ENCODE measurements at regions not wholly inside any gene's neighbourhood (a gene's known extent, or its start where the extent isn't known, plus 50 kb on each side); places are given as distances from the start of the nearest gene placed in this dataset.

GRCh38 chr9:28255174-28255573 lies 681.9 kb upstream of the C9orf72 start:
- TF ChIP-seq ZNF274 (IDR thresholded peaks at IDR 0.05; ENCODE audit: low read depth, low read length) (no peak), CTCF (IDR thresholded peaks at IDR 0.05 in 2 of 3, conservative IDR thresholded peaks at IDR 0.05 in 1 of 3; ENCODE audit: borderline replicate concordance in 1 of 3, insufficient read depth in 1 of 3, low read depth in 2 of 3, low read length in 2 of 3) (no peak), SRF (IDR thresholded peaks at IDR 0.05; ENCODE audit: low read depth) (no peak), CEBPB (IDR thresholded peaks at IDR 0.05; ENCODE audit: low read depth) (no peak), TCF7L2 (IDR thresholded peaks at IDR 0.05; ENCODE audit: borderline replicate concordance, extremely low read depth, insufficient read depth, insufficient read length) (no peak), YY1 (IDR thresholded peaks at IDR 0.05; ENCODE audit: extremely low read depth, insufficient replicate concordance, low read depth, low read length) (no peak), POLR2AphosphoS5 (IDR thresholded peaks at IDR 0.05; ENCODE audit: low read depth, low read length) (no peak)
- TF ChIP-seq, protein P1, sequence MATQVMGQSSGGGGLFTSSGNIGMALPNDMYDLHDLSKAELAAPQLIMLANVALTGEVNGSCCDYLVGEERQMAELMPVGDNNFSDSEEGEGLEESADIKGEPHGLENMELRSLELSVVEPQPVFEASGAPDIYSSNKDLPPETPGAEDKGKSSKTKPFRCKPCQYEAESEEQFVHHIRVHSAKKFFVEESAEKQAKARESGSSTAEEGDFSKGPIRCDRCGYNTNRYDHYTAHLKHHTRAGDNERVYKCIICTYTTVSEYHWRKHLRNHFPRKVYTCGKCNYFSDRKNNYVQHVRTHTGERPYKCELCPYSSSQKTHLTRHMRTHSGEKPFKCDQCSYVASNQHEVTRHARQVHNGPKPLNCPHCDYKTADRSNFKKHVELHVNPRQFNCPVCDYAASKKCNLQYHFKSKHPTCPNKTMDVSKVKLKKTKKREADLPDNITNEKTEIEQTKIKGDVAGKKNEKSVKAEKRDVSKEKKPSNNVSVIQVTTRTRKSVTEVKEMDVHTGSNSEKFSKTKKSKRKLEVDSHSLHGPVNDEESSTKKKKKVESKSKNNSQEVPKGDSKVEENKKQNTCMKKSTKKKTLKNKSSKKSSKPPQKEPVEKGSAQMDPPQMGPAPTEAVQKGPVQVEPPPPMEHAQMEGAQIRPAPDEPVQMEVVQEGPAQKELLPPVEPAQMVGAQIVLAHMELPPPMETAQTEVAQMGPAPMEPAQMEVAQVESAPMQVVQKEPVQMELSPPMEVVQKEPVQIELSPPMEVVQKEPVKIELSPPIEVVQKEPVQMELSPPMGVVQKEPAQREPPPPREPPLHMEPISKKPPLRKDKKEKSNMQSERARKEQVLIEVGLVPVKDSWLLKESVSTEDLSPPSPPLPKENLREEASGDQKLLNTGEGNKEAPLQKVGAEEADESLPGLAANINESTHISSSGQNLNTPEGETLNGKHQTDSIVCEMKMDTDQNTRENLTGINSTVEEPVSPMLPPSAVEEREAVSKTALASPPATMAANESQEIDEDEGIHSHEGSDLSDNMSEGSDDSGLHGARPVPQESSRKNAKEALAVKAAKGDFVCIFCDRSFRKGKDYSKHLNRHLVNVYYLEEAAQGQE (IDR thresholded peaks at IDR 0.05; ENCODE audit: low read depth): no peak
